ENCODE measurements at regions not wholly inside any gene's neighbourhood (a gene's known extent, or its start where the extent isn't known, plus 50 kb on each side); places are given as distances from the start of the nearest gene placed in this dataset.

- H3K4me3 ChIP-seq: no peak overlapping the region
- 97 to 98% methylated on average over 5 of the region's 5 CpGs for WGBS, 2 donors
- H3K27ac ChIP-seq (ENCODE audit: low read depth in 1 of 2, low read length in 1 of 2): no peak overlapping the region
- DNase-seq: no peak
- no peak overlapping the region for H3K9ac ChIP-seq (ENCODE audit: insufficient read depth in 1 of 2, low read length in 2 of 2)
- ATAC-seq (ENCODE audit: insufficient read depth, low FRiP score): no peak
- TF ChIP-seq CTCF (IDR thresholded peaks at IDR 0.05; ENCODE audit: control extremely low read depth, extremely low read depth): no peak
- H3K27me3 ChIP-seq (ENCODE audit: control insufficient read depth in 3 of 3, insufficient read depth in 3 of 3, low read length in 2 of 3): no peaks in the 10 kb centered on the region
- peaks cover 0 to 33% (median 16%) of the 10 kb centered on the region in 5 donors for H3K4me1 ChIP-seq (ENCODE audit: control insufficient read depth in 5 of 5, insufficient read depth in 5 of 5, low read length in 5 of 5)
- H3K9me3 ChIP-seq (ENCODE audit: control insufficient read depth in 4 of 4, insufficient read depth in 3 of 4, low read length in 3 of 4): no peaks in the 10 kb centered on the region
- H3K36me3 ChIP-seq (ENCODE audit: control insufficient read depth in 4 of 4, insufficient read depth in 4 of 4, low read length in 4 of 4): no peaks in the 10 kb centered on the region
These were observed 233.1 kb downstream of the GADD45G start for GRCh38 chr9:89837934-89838310.

GRCh38 chr9:89838621-89839020 is 233.8 kb downstream of the GADD45G start:
- WGBS, 2 donors: 66 to 78% methylated on average over 6 of the region's 6 CpGs
- no peak for TF ChIP-seq CTCF (IDR thresholded peaks at IDR 0.05; ENCODE audit: control extremely low read depth, extremely low read depth)
- Histone ChIP-seq H3K27ac (ENCODE audit: low read depth in 1 of 2, low read length in 1 of 2) (no peak overlapping the region), H3K9ac (ENCODE audit: insufficient read depth in 1 of 2, low read length in 2 of 2) (no peak overlapping the region), H3K27me3 (ENCODE audit: control insufficient read depth in 3 of 3, insufficient read depth in 3 of 3, low read length in 2 of 3) (no peaks in the 10 kb centered on the region), H3K36me3 (ENCODE audit: control insufficient read depth in 4 of 4, insufficient read depth in 4 of 4, low read length in 4 of 4) (no peaks in the 10 kb centered on the region), H3K4me3 (no peak overlapping the region), H3K4me1 (ENCODE audit: control insufficient read depth in 5 of 5, insufficient read depth in 5 of 5, low read length in 5 of 5) (peaks cover 0 to 33% (median 16%) of the 10 kb centered on the region in 5 donors), H3K9me3 (ENCODE audit: control insufficient read depth in 4 of 4, insufficient read depth in 3 of 4, low read length in 3 of 4) (no peaks in the 10 kb centered on the region)
- ATAC-seq (ENCODE audit: insufficient read depth, low FRiP score) (no peak), DNase-seq (no peak)

GRCh38 chr9:89839449-89839848 is 234.6 kb downstream of the GADD45G start:
- no peak for TF ChIP-seq CTCF (IDR thresholded peaks at IDR 0.05; ENCODE audit: control extremely low read depth, extremely low read depth)
- H3K27ac ChIP-seq (ENCODE audit: low read depth in 1 of 2, low read length in 1 of 2): no peak overlapping the region
- H3K27me3 ChIP-seq (ENCODE audit: control insufficient read depth in 3 of 3, insufficient read depth in 3 of 3, low read length in 2 of 3): no peaks in the 10 kb centered on the region
- H3K9me3 ChIP-seq (ENCODE audit: control insufficient read depth in 4 of 4, insufficient read depth in 3 of 4, low read length in 3 of 4): no peaks in the 10 kb centered on the region
- H3K4me3 ChIP-seq: no peak overlapping the region
- DNase-seq: no peak
- 62 to 82% methylated on average over 4 of the region's 4 CpGs for WGBS, 2 donors
- H3K9ac ChIP-seq (ENCODE audit: insufficient read depth in 1 of 2, low read length in 2 of 2): no peak overlapping the region
- ATAC-seq (ENCODE audit: insufficient read depth, low FRiP score): no peak
- H3K4me1 ChIP-seq (ENCODE audit: control insufficient read depth in 5 of 5, insufficient read depth in 5 of 5, low read length in 5 of 5): peaks cover 0 to 33% (median 16%) of the 10 kb centered on the region in 5 donors
- H3K36me3 ChIP-seq (ENCODE audit: control insufficient read depth in 4 of 4, insufficient read depth in 4 of 4, low read length in 4 of 4): no peaks in the 10 kb centered on the region

DNA sequence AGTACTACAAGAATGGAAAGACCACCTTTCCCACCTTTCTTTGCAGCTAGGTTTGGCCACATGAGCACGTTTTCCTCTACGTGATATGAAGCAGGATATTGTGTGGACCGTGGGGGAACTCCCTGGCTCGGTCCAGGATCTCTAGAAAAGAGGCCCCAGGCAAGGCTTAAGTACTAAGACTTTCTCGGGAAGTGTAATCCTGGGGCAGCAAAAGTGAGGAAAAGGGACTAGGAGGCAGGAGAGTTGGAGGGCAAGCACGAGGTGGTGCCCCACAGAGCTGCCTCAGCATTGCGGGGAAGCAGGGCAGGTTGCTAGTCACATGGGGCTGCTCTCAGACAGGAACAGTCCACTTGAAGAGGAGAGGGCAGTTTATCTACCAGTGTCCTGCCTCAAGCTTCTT is 235.1 kb downstream of the GADD45G start:
- Histone ChIP-seq H3K4me1 (ENCODE audit: control insufficient read depth in 5 of 5, insufficient read depth in 5 of 5, low read length in 5 of 5) (peaks cover 0 to 33% (median 16%) of the 10 kb centered on the region in 5 donors), H3K36me3 (ENCODE audit: control insufficient read depth in 4 of 4, insufficient read depth in 4 of 4, low read length in 4 of 4) (no peaks in the 10 kb centered on the region), H3K4me3 (no peak overlapping the region), H3K9me3 (ENCODE audit: control insufficient read depth in 4 of 4, insufficient read depth in 3 of 4, low read length in 3 of 4) (no peaks in the 10 kb centered on the region), H3K9ac (ENCODE audit: insufficient read depth in 1 of 2, low read length in 2 of 2) (no peak overlapping the region), H3K27ac (ENCODE audit: low read depth in 1 of 2, low read length in 1 of 2) (peak overlapping the region in 1 of 2 donors; percentile 2), H3K27me3 (ENCODE audit: control insufficient read depth in 3 of 3, insufficient read depth in 3 of 3, low read length in 2 of 3) (no peaks in the 10 kb centered on the region)
- no peak for DNase-seq
- 55 to 77% methylated on average over 7 of the region's 7 CpGs for WGBS, 2 donors
- ATAC-seq (ENCODE audit: insufficient read depth, low FRiP score): no peak
- TF ChIP-seq CTCF (IDR thresholded peaks at IDR 0.05; ENCODE audit: control extremely low read depth, extremely low read depth): no peak
